ENCODE measurements at regions not wholly inside any gene's neighbourhood (a gene's known extent, or its start where the extent isn't known, plus 50 kb on each side); places are given as distances from the start of the nearest gene placed in this dataset.
"Not testable (repeated sequence)": the region's sequence is repeated elsewhere in the genome, so short reads cannot be mapped to it uniquely, and the experiment has no call there.

- no peaks in the 10 kb centered on the region for H3K9me3 ChIP-seq (ENCODE audit: control insufficient read depth, low read length)
- H2AFZ ChIP-seq = no peak overlapping the region
- no peaks in the 10 kb centered on the region for H3K4me1 ChIP-seq
- no peak overlapping the region for H3K27ac ChIP-seq
- no peak for TF ChIP-seq CTCF (IDR thresholded peaks at IDR 0.05)
- no peaks in the 10 kb centered on the region for H3K79me2 ChIP-seq
- no peak overlapping the region for H3K4me3 ChIP-seq (ENCODE audit: low read depth, low read length)
- H3K36me3 ChIP-seq (ENCODE audit: control insufficient read depth, insufficient read depth, low read length) = no peaks in the 10 kb centered on the region
- no peak overlapping the region for H3K9ac ChIP-seq
- no peaks in the 10 kb centered on the region for H3K27me3 ChIP-seq (ENCODE audit: control insufficient read depth, insufficient read depth, low read length)
- H3K4me2 ChIP-seq (ENCODE audit: low read length) = no peak overlapping the region
Observed at GRCh38 chr9:7507026-7507425, 292.6 kb downstream of the DMAC1 start.

GRCh38 chr9:7500521-7500920 lies 299.1 kb downstream of the DMAC1 start:
- H3K4me3 ChIP-seq (ENCODE audit: low read depth, low read length) = no peak overlapping the region
- no peak for TF ChIP-seq CTCF (IDR thresholded peaks at IDR 0.05)
- H3K79me2 ChIP-seq = no peaks in the 10 kb centered on the region
- H3K27me3 ChIP-seq (ENCODE audit: control insufficient read depth, insufficient read depth, low read length) = no peaks in the 10 kb centered on the region
- no peak overlapping the region for H3K9ac ChIP-seq
- H3K4me1 ChIP-seq = no peaks in the 10 kb centered on the region
- H3K9me3 ChIP-seq (ENCODE audit: control insufficient read depth, low read length) = no peaks in the 10 kb centered on the region
- no peak overlapping the region for H2AFZ ChIP-seq
- no peaks in the 10 kb centered on the region for H3K36me3 ChIP-seq (ENCODE audit: control insufficient read depth, insufficient read depth, low read length)
- no peak overlapping the region for H3K4me2 ChIP-seq (ENCODE audit: low read length)
- H3K27ac ChIP-seq = no peak overlapping the region

- Histone ChIP-seq H3K27ac (no peak overlapping the region), H2AFZ (no peak overlapping the region), H3K4me2 (ENCODE audit: low read length) (no peak overlapping the region), H3K27me3 (ENCODE audit: control insufficient read depth, insufficient read depth, low read length) (no peaks in the 10 kb centered on the region), H3K4me1 (no peaks in the 10 kb centered on the region), H3K9ac (no peak overlapping the region), H3K36me3 (ENCODE audit: control insufficient read depth, insufficient read depth, low read length) (no peaks in the 10 kb centered on the region), H3K4me3 (ENCODE audit: low read depth, low read length) (no peak overlapping the region), H3K9me3 (ENCODE audit: control insufficient read depth, low read length) (no peaks in the 10 kb centered on the region), H3K79me2 (no peaks in the 10 kb centered on the region)
- no peak for TF ChIP-seq CTCF (IDR thresholded peaks at IDR 0.05)
Observed at GRCh38 chr9:7491641-7492040, 307.9 kb downstream of the DMAC1 start.

DNA sequence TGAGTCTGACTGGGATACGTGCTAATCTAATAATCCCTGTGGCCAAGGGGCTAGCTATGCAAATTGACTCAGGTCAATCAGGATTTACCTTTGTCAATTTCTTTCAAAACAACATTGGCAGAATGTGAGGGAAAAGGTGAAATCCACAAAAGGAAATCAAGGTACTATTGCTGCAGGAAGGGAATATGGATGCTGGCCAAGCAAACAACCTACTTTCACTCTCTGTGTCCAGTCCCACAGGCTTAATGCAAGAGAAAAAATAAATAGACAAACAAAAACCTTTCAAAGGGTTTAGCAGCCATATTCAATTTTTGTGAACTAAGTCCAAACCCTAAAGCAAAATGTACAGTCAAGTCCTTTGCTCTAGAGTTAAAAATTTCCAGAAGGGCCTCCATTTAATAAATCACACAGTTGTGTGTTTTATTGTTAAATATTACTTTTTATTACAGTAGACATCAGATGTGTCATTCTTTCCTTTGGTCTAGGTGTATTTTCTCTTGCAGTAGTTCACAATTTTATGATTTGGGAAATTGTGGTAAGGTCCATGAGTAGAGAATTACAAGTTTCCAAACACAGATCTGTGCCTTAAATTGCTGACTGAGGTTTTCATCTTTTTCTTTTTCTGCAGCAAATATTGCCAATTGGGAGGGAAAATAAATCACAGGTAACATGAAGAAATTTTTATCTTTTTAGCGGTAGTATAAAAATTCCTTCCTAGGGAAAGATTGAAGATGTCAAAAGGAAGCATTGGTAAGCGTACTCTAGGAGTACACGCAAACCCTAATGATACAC lies 309.1 kb downstream of the DMAC1 start:
- TF ChIP-seq CTCF (IDR thresholded peaks at IDR 0.05) = no peak

GRCh38 chr9:7489036-7489435 lies 310.5 kb downstream of the DMAC1 start:
- Histone ChIP-seq H3K4me1 (no peaks in the 10 kb centered on the region), H3K79me2 (no peaks in the 10 kb centered on the region), H3K4me2 (ENCODE audit: low read length) (no peak overlapping the region), H3K9me3 (ENCODE audit: control insufficient read depth, low read length) (no peaks in the 10 kb centered on the region), H3K27ac (no peak overlapping the region), H3K27me3 (ENCODE audit: control insufficient read depth, insufficient read depth, low read length) (no peaks in the 10 kb centered on the region), H3K36me3 (ENCODE audit: control insufficient read depth, insufficient read depth, low read length) (no peaks in the 10 kb centered on the region), H3K4me3 (ENCODE audit: low read depth, low read length) (no peak overlapping the region), H2AFZ (no peak overlapping the region), H3K9ac (no peak overlapping the region)
- no peak for TF ChIP-seq CTCF (IDR thresholded peaks at IDR 0.05)

More for the DNA sequence above, 309.1 kb downstream of the DMAC1 start:
- Histone ChIP-seq H3K4me1 (no peaks in the 10 kb centered on the region), H3K27me3 (ENCODE audit: control insufficient read depth, insufficient read depth, low read length) (no peaks in the 10 kb centered on the region), H3K79me2 (no peaks in the 10 kb centered on the region), H2AFZ (no peak overlapping the region), H3K9ac (no peak overlapping the region), H3K4me2 (ENCODE audit: low read length) (no peak overlapping the region), H3K9me3 (ENCODE audit: control insufficient read depth, low read length) (no peaks in the 10 kb centered on the region), H3K36me3 (ENCODE audit: control insufficient read depth, insufficient read depth, low read length) (no peaks in the 10 kb centered on the region), H3K27ac (no peak overlapping the region), H3K4me3 (ENCODE audit: low read depth, low read length) (no peak overlapping the region)

DNA sequence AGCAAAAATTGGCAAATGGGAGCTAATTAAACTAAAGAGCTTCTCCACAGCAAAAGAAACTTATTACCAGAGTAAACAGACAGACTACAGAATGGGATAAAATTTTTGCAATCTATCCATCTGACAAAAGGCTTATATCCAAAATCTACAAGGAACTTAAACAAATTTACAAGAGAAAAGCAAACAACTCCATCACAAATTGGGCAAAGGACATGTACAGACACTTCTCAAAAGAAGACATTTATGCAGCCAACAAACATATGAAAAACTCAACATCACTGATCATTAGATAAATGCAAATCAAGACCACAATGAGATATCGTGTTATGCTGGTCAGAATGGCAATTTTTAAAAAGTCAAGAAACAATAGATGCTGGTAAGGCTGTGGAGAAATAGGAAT lies 315.6 kb downstream of the DMAC1 start:
- H3K79me2 ChIP-seq; H3K27ac ChIP-seq; H2AFZ ChIP-seq; H3K9me3 ChIP-seq (ENCODE audit: control insufficient read depth, low read length); H3K4me1 ChIP-seq; H3K4me2 ChIP-seq (ENCODE audit: low read length); H3K36me3 ChIP-seq (ENCODE audit: control insufficient read depth, insufficient read depth, low read length); H3K4me3 ChIP-seq (ENCODE audit: low read depth, low read length); H3K9ac ChIP-seq; H3K27me3 ChIP-seq (ENCODE audit: control insufficient read depth, insufficient read depth, low read length): not testable (repeated sequence)
